ENCODE measurements at regions not wholly inside any gene's neighbourhood (a gene's known extent, or its start where the extent isn't known, plus 50 kb on each side); places are given as distances from the start of the nearest gene placed in this dataset.

GRCh38 chr7:46480619-46481018, 559.5 kb upstream of the IGFBP3 start:
- TF ChIP-seq CTCF (IDR thresholded peaks at IDR 0.05) (no peak), POLR2A (IDR thresholded peaks at IDR 0.05) (no peak)

Data from thyroid gland (tissue), 4 donors.